ENCODE measurements at regions not wholly inside any gene's neighbourhood (a gene's known extent, or its start where the extent isn't known, plus 50 kb on each side); places are given as distances from the start of the nearest gene placed in this dataset.

DNA sequence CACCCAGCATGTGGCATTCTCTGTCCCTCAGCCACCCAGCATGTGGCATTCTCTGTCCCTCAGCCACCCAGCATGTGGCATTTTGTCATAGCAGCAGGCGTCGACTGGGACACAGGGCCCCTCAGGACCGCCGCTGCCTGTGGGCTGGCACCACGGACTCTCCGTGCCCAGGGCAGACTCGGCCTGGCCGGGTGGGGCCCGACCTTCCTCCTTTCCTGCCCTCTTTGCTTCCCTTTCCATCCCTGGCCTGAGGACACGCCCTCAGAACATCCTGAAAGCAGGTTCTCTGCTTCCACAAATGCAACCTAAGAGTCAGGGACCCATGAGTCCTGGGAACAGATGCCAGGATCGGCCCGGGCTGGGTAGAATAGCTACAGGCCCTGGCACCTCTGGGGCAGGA, 291.4 kb upstream of the SALL3 start:
- H3K27me3 ChIP-seq, result no peaks in the 10 kb centered on the region
- TF ChIP-seq, protein P1, sequence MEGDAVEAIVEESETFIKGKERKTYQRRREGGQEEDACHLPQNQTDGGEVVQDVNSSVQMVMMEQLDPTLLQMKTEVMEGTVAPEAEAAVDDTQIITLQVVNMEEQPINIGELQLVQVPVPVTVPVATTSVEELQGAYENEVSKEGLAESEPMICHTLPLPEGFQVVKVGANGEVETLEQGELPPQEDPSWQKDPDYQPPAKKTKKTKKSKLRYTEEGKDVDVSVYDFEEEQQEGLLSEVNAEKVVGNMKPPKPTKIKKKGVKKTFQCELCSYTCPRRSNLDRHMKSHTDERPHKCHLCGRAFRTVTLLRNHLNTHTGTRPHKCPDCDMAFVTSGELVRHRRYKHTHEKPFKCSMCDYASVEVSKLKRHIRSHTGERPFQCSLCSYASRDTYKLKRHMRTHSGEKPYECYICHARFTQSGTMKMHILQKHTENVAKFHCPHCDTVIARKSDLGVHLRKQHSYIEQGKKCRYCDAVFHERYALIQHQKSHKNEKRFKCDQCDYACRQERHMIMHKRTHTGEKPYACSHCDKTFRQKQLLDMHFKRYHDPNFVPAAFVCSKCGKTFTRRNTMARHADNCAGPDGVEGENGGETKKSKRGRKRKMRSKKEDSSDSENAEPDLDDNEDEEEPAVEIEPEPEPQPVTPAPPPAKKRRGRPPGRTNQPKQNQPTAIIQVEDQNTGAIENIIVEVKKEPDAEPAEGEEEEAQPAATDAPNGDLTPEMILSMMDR (IDR thresholded peaks at IDR 0.05), result no peak
- no peak for TF ChIP-seq POLR2A (IDR thresholded peaks at IDR 0.05)
- no peaks in the 10 kb centered on the region for H3K36me3 ChIP-seq
- H3K4me1 ChIP-seq, result no peaks in the 10 kb centered on the region
- H3K27ac ChIP-seq, result no peak overlapping the region
- H3K4me3 ChIP-seq, result no peak overlapping the region
- no peak for DNase-seq
- no peaks in the 10 kb centered on the region for H3K9me3 ChIP-seq

DNA sequence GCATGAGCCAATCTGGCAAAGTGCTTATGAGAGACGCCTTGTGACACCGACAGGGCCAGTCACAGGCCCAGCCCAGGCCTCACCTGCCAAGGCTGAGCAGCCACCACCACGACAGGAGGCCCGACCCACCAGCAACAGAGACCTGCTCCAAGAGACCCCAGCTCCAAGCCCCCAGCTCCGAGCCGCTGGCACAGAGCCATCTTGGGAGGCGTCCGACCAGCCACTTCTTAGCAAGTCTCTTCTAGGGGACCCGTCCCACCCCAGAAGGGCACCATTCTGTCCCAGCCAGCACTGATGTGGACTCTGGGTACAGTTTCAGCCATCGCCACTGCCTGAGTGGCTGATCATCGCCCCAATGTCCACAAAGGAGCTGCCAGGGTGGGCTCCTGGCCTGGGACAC, 290.7 kb upstream of the SALL3 start:
- no peak for DNase-seq
- H3K4me3 ChIP-seq, result no peak overlapping the region
- TF ChIP-seq POLR2A (IDR thresholded peaks at IDR 0.05), result no peak
- TF ChIP-seq, protein P1 (IDR thresholded peaks at IDR 0.05), result no peak

DNA sequence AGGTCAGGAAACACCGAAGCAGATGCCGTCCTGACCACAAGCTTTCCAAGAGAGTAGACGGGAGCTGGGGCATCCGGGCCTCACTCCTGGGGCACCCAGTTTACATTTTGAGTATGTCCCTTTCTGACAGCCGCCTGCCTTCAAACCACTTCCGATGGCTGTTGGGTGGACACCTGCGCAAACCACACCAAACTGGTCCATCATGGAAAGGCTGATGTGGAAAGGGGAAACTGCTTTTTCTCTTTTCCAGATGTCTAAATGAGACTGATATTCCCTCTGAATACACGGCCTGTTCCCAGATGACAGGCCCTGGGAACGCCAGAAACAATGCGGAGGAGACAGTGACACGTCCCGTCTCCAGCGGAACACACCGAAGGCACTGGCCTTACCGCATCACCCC, 290.0 kb upstream of the SALL3 start:
- no peaks in the 10 kb centered on the region for H3K4me1 ChIP-seq
- H3K27ac ChIP-seq, result no peak overlapping the region
- no peak for TF ChIP-seq POLR2A (IDR thresholded peaks at IDR 0.05)
- TF ChIP-seq, protein P1 (IDR thresholded peaks at IDR 0.05), result no peak
- no peak overlapping the region for H3K4me3 ChIP-seq
- no peak for DNase-seq
- no peaks in the 10 kb centered on the region for H3K9me3 ChIP-seq
- no peaks in the 10 kb centered on the region for H3K36me3 ChIP-seq
- H3K27me3 ChIP-seq, result no peaks in the 10 kb centered on the region

More for the DNA sequence above, 290.7 kb upstream of the SALL3 start:
- Histone ChIP-seq H3K36me3 (no peaks in the 10 kb centered on the region), H3K27ac (no peak overlapping the region), H3K4me1 (no peaks in the 10 kb centered on the region), H3K27me3 (no peaks in the 10 kb centered on the region), H3K9me3 (no peaks in the 10 kb centered on the region)

DNA sequence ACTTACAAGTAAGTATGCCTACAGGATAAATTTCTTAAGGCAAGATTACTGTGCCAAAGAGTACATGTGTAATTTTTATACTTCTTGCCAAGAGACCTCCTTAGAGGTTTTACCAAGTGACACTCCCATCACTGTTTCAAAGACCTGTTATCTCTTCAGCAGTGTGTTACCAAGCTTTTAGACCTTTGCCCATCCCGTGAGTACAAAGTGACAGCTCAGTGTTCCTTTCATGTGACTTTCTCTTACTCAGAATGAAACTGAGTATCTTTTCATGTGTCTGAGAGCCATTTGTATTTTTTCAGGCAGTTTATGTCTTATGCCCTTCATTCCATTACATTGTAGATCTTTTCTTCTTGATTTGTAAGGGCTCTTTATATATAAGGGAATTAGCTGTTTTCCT, 287.5 kb upstream of the SALL3 start:
- TF ChIP-seq, protein P1 (IDR thresholded peaks at IDR 0.05), result no peak
- Histone ChIP-seq H3K9me3 (no peaks in the 10 kb centered on the region), H3K27ac (no peak overlapping the region), H3K4me1 (no peaks in the 10 kb centered on the region), H3K27me3 (no peaks in the 10 kb centered on the region), H3K36me3 (no peaks in the 10 kb centered on the region), H3K4me3 (no peak overlapping the region)
- peak in 1 of 3 donors; percentile 58 for DNase-seq

DNA sequence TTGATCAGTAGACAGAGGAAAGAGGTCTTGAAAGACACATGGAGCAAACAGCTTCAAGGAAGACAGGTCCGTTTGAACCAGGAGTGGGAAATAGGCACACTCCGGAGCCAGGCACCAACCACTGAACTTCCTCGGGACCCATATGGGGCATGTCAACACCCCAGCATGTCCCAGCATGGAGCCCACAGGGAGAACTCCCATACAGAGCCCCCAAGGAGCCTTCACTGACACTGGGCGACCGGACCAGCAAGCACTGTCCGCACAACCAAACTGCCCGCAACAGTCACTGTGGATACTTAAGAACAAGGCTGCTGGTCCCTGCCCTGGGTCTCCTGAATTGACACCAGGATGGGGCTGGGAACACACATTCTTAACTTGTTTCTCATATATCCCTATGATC, 286.2 kb upstream of the SALL3 start:
- Histone ChIP-seq H3K27me3 (no peaks in the 10 kb centered on the region), H3K9me3 (no peaks in the 10 kb centered on the region), H3K36me3 (no peaks in the 10 kb centered on the region), H3K4me3 (no peak overlapping the region), H3K27ac (no peak overlapping the region), H3K4me1 (no peaks in the 10 kb centered on the region)
- TF ChIP-seq, protein P1 (IDR thresholded peaks at IDR 0.05), result no peak
- no peak for TF ChIP-seq POLR2A (IDR thresholded peaks at IDR 0.05)
- DNase-seq, result no peak
